SU-DHL-6 (cell line): ENCODE measurements at regions not wholly inside any gene's neighbourhood (a gene's known extent, or its start where the extent isn't known, plus 50 kb on each side); places are given as distances from the start of the nearest gene placed in this dataset.

Experiments
- CTCF ChIP-seq: fragments of 200-600 bp; sonication (generic); IDR thresholded peaks from one replicate; pipeline ENCODE4 v1.5.1; 2017; ENCODE audit warnings: antibody characterized with exemption, mild to moderate bottlenecking, low read length, moderate library complexity; ENCODE audit not compliant: insufficient read depth, poor library complexity, severe bottlenecking
- EZH2phosphoT487 ChIP-seq: fragments of 200-600 bp; sonication (generic), shearing (Covaris generic); conservative IDR thresholded peaks from 2 replicates; pipeline ENCODE4 v1.6.1; 2018; ENCODE audit warnings: mild to moderate bottlenecking, antibody characterized with exemption, low read length, moderate library complexity, mixed read lengths

- TF ChIP-seq CTCF (no peak), EZH2phosphoT487 (no peak)
These were observed 181.0 kb upstream of the GLI2 start for GRCh38 chr2:120554625-120555032.
